ENCODE measurements at regions not wholly inside any gene's neighbourhood (a gene's known extent, or its start where the extent isn't known, plus 50 kb on each side); places are given as distances from the start of the nearest gene placed in this dataset.

DNA sequence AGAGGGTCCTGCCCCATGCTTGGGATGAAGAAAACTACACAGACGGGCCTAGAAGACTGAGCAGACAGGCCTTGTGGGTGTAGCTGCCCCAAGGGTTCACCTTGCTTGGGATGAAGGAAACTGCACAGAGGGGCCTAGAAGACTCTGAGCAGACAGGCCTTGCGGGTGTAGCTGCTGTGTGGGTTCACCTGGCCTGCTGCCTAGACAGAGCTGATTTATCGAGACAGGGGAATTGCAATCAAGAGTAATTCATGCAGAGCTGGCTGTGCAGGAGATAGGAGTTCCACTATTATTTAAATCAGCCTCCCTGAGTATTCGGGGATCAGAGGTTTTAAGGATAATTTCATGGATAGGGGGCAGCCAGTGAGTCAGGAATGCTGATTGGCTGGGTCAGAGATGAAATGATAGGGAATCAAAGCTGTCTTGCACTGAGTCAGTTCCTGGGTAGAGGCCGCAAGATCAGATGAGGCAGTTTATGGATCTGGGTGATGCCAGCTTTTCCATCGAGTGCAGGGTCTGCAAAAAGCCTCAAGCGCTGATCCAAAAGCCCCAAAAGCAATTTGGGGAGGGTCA lies 341.4 kb downstream of the GALR1 start:
- DNase-seq (ENCODE audit: low spot score), result no peak

DNA sequence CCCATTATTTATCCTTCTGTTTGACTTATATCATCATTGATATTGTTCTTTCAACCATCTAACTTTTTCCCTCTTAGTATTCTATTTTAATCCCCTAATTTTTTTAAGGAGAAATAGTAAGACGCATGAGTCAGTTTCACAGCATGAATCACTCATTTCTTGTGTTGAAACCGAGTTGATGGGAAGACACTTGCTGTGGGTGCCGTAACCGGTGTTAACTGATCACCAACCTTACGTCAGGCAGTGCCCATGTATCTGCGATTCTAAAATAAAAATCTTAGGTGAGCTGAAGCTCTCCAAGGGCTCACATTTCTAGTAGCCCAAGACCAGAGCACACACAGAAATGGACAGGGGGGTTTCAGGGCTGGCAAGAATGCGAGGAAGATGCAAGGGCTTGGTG lies 348.1 kb downstream of the GALR1 start:
- no peak for DNase-seq (ENCODE audit: low spot score)

DNA sequence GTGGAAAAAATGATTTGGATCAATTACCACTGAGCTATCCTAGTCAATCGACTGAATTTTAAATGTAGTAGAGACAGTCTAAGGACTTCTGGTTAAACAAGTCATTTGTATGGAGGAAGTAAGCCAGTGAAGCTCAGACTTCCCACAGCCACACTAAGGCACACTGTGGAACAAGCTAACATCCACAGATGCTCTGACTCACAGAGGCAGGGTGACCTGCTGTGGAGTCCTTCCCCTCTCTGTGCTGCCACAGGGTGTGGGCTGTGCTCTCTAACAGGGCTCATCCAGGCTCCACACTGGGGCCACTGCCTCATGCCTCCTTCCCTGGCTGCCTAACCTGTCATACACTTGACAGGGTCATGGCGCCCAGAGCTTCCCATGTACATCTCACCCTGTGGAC lies 351.0 kb downstream of the GALR1 start:
- no peak for DNase-seq (ENCODE audit: low spot score)

DNA sequence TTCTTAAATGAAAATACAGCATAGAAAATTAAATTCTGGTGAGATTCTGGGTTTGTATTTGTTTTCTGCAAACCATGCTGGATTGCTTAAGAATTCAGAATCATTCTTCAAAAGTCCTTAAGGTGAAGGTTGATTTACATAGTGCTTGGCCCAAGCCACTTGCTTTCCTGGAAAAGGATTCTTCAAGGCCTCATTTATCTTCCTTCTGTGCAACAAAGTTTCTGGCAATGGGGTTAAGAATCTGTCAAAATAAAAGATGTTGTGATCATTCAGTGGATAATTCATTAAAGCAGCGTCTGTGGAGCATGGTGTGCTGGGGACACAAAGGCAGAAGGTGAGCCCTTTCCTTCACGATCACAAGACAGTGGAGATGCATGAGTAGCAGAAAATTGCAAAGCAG lies 351.9 kb downstream of the GALR1 start:
- no peak for DNase-seq (ENCODE audit: low spot score)

DNA sequence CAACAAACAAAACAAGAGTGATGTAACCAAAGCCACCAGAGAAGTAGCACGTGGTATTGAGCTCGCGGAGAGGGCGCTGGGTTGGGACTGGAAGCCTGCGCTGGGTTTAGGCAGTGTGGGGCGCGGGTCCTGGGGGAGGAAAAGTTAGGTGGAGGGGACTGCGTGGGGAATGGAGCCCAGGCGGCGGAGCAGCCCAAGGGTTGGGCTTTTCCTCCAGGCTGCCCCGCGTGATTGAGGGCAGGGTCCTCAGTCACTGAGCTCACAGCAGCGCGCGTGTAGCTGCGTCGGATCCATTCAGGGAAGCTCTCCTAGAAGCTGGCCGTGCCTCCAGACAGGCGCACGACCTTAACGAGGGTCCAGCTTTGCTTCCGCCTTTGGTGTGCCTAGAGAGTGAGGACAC lies 357.4 kb downstream of the GALR1 start:
- no peak for DNase-seq (ENCODE audit: low spot score)

DNA sequence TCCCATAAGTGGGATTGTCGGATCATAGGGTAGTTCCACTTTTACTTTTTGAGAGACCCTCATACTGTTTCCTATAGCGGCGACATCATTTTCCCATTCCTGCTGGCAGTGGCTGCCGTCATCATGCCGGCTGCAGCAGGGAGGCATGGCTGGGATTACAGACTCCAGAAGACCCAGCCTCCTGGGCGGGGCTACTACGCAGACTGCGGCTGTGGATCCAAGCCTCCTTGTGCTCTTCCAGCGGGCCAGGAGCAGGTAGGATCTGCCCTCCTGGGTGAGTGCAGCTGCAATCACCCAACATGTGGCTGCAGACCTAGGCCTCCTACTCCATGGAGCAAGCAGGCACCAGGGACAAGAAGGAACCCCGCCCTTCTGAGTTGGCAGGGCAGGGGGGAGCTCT lies 359.2 kb downstream of the GALR1 start:
- no peak for DNase-seq (ENCODE audit: low spot score)

DNA sequence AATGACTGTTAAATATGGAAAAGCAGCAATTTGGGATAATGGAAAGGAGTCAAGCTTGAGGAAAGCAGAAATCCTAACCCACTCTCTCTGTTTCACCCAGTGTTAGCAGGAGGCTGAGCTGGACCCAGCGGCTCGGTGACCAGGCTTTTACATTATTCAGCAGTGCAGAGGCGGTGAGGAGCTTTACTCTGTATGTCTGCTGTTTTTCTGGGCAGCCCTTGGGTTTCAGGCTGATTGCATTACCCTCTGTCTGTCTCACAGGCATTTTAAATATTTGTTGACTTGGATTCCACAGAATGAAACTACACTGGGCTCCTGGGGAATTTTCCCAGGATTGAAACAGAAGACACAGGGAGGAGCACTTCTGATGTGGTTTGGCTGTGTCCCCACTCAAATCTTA lies 368.0 kb downstream of the GALR1 start:
- DNase-seq (ENCODE audit: low spot score), result no peak

DNA sequence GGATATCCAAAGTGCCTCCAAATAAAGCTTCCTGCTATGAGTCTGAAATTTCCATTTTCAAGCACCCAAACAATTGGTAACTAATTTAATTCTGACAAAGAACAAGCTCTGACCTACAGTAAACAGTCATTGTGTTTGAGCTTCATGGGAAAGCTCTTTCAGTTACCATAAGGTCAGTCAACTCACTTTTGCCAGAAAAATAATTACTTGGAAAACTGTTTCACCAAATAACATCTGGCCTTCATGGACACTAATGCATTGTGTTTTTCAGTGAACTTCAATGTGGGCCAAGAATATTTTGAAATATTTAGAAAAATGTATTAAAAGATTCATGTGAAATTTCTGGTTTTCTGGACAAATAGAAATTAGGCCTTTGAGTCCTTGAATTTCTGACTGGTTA lies 369.9 kb downstream of the GALR1 start:
- DNase-seq (ENCODE audit: low spot score), result no peak

DNA sequence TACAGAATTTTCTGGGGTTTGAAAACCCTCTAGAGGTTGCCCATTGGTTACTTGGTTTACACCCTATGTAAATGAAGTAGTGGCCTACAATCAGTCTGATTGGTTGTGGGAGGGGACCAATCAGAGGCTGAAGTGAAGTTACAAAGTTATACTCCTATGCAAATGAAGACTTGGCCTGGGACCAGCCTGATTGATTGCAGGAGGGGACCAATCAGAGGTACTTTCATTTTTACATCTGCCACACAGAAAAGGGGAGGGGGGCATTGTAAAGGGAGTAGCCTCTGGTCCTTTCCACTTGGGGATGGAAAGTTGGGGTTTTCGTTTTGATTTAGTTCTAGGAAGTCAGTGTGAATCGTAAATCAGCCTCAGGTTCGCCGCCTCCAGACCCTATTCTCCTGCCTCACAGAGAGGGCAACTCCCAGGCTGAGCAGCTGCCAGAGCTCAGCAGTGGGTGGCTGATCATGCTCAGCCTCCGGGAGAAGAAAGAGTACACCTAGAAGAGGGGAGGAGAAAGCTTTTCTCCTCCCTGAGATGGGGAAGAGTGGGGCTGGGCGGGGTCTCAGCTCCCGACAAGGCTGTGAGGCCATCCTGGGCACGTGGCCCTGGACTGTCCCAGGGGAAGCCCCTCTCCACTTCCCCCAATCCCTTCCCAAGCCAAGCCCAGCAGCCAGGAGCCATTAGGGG lies 372.5 kb downstream of the GALR1 start:
- no peak for DNase-seq (ENCODE audit: low spot score)

DNA sequence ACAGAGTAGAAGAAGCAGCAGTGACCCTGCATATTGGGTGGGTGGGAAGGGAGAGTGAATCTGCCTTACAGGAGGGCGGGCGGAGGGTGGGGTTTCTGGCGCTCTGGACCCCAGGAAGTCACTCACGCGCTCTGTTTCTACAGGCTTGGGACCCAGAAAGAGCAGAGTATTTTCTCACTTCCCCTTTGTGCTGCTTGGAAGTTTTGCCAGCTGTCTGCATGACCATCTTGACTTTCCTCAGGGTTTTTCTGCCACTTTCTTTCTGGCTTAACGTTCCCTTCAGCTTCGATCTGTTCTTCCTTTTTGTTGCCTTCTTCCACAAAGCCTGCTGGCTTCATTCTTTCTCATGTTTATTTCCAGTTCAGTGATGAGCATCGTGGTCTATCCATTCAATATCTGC lies 383.1 kb downstream of the GALR1 start:
- no peak for DNase-seq (ENCODE audit: low spot score)

DNA sequence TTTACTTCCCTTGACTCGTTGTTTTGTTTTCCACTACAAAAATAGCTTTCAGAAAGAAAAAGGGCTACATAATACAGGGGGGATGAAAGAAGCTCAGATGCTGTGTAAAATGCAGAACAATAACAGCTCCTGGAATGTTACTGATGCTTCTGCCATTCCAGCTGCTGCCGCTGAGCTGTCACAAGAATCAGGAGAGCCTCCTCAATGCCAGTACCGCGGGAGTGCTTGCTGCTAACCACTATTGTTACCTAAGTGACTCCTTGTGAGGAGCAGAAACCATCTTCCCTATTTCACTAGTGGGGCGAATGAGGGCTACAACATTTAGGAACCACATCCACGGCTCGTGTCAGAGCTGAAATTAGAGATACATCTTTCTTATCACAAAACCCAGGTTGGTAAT lies 384.8 kb downstream of the GALR1 start:
- DNase-seq (ENCODE audit: low spot score), result no peak

DNA sequence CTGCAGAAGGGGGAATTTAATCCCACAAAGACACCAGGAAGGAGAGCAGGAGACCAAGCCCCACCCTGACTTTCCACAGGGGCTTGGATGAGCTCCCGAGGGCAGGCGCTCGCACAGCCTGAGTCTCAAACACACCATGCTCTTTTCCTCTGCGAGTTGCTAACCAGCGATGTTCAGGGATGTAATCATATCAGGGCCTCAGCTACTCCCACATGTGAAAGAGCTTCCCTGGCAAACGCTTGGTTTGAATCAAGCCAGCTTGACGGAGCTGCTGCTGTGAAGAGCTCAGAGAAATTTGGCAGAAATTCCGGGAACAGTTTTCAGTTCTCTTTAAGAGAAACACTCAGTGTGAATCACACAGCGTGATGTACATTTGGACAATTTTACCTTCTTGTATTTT lies 385.8 kb downstream of the GALR1 start:
- no peak for DNase-seq (ENCODE audit: low spot score)

DNA sequence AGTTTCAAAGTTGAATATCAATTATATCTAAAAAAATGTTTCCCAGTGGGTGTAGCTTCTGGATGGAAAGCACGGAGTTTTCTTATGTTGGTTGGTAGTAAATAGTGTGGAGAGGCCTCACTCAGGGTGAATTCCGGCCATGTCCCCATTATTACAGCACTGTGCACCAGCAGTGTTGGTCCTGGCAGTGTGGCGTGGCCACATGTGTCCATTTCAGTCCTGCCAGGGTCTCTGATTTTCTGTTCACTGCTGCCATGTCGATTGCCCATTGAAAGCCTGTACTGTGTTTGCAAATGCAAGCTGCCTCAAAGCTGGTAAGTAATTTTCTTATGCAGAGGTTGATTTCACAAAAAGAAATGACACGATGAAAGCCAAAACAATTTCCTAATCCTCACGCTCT lies 386.2 kb downstream of the GALR1 start:
- DNase-seq (ENCODE audit: low spot score), result no peak

DNA sequence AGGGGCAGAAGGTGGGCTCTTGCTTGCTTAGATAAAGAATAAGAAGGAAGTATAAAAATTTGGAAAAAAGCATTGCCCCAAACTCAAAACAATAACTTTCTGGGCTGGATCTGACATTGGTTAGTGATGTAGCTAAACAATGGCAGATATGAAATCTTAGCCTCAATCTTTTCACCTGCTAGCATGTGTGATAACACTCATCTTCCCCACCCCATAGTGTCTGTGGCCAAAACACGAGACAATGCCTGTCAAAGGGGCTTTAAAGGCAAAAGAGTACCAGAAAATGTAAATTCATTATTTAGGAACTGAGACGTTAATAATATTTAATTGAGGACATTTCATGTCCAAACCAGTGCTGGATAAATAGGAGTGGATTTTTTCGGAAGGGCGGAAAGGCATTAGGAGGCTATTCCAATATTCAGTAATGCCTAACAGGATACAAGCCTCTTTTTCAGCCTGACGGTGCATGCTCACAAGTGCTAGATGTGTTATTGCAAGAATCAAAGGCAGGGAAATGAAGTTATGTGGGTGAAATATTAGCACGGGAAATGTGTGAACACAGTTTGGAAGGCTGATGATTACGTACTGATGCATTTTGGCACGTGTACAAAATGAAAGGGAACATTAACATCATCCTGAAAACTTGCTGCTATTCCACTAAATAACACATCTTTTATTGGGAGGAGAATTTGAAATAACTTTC lies 395.7 kb downstream of the GALR1 start:
- no peak for DNase-seq (ENCODE audit: low spot score)

DNA sequence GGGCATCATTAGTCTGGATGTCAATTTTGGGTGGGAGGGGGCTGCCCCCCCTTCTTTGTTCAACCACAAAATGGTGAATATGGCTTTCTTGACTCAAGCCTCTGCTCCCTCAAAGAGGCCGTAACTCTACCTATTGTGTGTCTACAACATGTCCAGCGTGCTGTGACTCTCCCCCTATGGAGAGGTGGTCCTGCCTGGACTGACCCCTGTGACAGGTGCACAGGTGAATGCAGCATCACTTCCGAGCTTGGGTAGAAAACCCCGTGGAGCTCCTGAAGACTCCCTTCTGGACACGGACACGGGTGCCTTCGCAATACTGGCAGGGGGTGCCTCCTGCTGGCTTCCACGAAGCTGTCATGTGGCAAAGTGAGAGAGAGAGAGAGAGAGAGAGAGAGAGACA lies 397.8 kb downstream of the GALR1 start:
- no peak for DNase-seq (ENCODE audit: low spot score)

DNA sequence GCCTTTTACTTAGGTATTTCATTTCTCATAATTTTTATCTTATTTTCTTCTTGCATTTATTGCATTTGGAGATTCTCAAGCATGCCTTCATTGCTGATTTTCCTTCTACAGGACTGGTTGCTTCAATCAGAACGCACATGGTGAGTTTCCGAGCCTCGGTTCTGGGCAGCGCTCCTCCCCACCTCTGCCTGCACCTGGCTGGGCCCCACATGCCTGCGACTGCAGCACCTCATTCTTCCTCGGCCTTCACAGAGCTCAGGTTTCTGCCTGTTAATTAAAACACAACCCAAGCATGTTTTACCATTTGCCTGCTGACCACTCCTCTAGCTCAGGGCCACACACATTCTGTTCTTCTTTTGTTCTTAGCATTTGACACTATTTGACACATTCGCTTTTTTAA lies 398.8 kb downstream of the GALR1 start:
- no peak for DNase-seq (ENCODE audit: low spot score)

DNA sequence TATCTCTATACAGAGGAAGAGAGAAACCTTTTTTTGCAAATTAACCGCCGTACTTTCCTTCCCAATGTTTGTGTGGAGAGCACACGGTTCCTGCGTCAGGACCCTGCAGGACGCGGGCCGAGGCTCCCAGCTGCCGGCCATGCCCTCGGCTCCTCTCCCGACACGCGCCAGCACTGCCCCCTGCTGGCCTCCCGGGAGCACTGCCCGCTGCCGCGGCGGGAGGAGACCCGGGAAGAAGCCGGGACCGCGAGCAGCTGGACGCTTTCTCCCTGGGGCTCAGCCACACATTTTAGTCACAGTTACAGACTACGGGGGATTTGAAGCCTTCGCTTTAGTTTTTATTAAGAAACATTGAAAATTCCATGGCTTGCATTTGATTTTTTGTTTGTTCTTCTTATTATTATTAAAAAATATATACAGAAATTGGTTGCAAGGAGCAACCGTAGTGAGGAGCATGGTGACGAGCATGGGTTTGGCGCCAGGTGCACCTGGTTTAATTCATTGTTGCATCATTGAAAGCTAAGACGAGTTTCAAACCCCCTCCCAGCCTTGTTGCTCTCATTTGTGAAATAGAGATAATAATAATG lies 401.2 kb downstream of the GALR1 start:
- no peak for DNase-seq (ENCODE audit: low spot score)

DNA sequence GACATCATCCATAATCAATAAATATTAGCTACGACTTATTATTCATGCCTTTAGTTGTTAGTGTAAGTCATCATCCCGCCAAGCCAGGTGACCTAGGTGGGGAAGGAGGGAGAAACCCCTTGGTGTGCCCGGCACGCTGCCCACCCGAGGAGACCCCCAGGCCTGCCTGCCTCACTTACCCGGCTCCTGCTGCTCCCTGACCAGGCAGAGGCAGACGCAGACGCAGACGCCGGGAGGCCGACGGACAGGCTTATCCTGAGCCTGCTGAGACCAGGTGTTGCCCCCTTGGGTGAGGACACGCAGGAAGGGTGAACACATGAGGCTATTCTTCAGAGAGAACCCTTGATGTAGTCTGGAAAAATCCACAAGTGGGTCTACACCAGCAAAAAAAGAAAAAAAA lies 401.8 kb downstream of the GALR1 start:
- no peak for DNase-seq (ENCODE audit: low spot score)

DNA sequence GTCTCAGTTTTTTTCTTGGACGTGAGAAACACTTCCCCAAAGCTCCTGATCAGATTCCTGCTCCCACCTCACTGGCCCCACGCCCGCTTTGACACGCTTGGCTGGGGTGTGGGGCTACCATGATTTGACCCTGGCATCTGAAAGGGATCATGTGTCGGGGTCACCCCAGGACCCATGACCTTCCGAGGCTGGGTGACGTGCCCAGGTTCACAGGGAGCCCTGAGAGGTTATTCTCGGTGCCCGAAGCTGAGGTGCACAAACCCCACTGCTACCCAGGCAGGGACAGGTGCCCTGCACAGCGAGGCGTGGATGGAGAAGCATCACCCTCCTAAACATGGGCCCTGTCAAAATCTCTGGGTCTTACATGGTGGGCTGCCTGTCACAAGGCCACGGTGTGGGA lies 404.1 kb downstream of the GALR1 start:
- no peak for DNase-seq (ENCODE audit: low spot score)

DNA sequence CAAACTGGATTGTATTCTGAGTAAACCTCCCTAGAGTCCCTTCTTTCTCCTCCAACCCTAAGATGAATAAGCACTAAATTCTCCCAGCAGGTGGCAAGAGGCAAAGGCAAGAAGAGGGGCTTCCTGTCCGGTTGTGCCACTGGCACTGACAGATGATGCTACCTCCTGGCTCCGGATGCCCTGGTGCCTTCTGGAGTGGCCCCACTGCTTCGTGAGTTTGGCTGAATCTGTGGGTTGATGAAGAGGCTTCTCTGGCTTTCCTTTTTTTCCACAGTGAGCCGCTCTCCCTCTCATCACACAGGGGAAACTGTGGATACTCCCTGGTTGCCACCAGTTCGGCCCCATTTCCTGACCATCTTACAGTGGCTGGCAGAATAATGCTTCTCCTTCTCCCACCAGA lies 404.7 kb downstream of the GALR1 start:
- DNase-seq (ENCODE audit: low spot score), result no peak

DNA sequence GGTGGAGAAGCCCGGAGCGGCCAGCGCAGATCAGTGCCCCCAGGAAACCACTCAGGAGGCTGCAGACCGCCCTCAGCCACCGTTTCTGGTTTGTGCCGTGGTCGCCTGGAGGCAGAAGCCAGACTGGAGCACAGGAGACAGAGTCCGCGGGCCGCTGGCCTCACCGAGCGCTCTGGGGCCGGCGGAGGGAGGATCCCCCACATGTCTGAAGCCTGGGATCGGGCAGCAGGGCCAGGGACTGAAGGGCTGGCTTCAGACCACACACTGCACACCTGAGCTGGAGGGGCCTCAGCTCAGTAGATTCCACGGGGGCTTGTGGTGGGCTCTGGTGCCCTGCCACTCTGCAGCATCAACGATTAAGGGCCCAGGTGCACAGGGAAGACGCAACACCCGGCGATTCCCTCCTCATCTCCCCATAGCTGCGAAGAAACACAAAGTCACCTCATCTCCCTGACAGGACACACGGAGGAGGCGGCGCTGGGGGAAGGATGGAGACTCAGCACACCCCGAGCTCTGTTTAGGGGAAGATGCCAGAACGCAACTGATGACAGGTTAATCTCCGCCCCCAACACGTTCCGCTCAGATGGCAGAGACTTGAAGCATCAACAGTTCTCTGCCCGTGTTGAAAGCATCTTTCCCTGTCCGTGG lies 408.1 kb downstream of the GALR1 start:
- no peak for DNase-seq (ENCODE audit: low spot score)

DNA sequence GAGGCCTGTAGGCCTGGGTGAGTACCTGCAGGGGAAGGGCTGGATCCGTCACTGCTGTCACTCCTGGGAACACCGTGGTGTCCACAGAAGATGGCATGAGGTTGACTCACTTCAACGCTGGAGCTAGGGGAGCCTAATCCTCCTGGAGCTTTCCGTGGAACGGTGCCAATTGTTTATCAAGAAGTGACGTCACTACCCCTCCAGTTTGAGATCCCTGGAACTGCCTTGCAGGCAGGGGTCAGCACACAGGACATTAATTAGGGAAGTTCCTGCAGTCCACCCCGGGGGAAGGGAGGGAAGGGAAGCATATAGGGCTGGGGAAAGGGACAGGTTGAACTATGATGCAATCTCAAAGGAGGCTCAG lies 408.6 kb downstream of the GALR1 start:
- no peak for DNase-seq (ENCODE audit: low spot score)
